ENCODE measurements at regions not wholly inside any gene's neighbourhood (a gene's known extent, or its start where the extent isn't known, plus 50 kb on each side); places are given as distances from the start of the nearest gene placed in this dataset.

- no peak for DNase-seq
- no peaks in the 10 kb centered on the region for H3K4me1 Mint-ChIP-seq
- H3K9me3 Mint-ChIP-seq = no peaks in the 10 kb centered on the region
- H3K27me3 Mint-ChIP-seq = peaks cover 2% of the 10 kb centered on the region
- H3K36me3 Mint-ChIP-seq (ENCODE audit: low read depth) = no peaks in the 10 kb centered on the region
- no peak overlapping the region for H3K27ac Mint-ChIP-seq
- no peak for ATAC-seq
- H3K4me3 Mint-ChIP-seq = no peak overlapping the region
Observed at GRCh38 chr3:88209356-88209755, 59.6 kb downstream of the C3orf38 start.

DNA sequence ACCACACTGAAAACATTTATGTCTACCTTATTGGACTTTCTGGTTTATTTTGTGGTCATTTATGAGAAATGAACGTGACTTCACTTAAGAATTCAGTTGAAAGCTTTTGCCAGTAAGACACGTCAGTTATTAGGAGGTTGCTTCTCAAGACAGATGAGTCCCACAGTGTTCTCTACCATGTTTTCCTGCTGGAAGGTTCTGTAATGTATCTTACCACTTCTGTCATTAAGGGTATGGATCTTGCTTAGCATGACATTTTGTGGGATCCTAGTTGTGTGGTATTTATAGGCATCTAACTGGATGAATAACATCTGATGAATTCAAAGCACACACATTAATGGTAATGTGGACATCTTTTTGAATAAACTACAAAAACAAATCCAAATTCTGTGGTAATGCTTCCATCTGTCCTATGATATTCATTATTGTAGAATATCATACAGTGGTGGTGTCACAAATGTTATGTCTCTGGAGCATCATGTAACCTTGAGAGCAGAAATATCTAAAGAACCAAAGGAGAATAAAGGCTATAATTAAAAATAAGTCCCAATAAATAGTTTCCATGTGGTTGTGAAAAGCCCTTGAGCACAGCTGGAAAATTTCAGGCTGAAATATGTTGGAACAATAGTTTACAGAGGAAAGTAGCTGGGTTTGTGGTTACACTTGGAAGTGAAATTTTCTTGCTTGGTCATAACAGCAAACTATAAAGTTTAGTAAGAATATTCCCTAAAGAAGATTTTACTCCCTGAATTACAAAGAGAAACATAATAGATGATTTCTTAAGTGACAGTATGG is 61.5 kb downstream of the C3orf38 start:
- no peak overlapping the region for H3K27ac Mint-ChIP-seq

GRCh38 chr3:88219138-88219792 is 69.5 kb downstream of the C3orf38 start:
- H3K4me1 Mint-ChIP-seq = peaks cover 1% of the 10 kb centered on the region
- no peak overlapping the region for H3K27ac Mint-ChIP-seq
- H3K9me3 Mint-ChIP-seq = no peaks in the 10 kb centered on the region
- DNase-seq = peak; percentile 6
- ATAC-seq = peak; percentile 65
- H3K27me3 Mint-ChIP-seq = peaks cover 5% of the 10 kb centered on the region
- H3K36me3 Mint-ChIP-seq (ENCODE audit: low read depth) = no peaks in the 10 kb centered on the region
- no peak overlapping the region for H3K4me3 Mint-ChIP-seq

More for the DNA sequence above, 61.5 kb downstream of the C3orf38 start:
- DNase-seq (no peak), ATAC-seq (no peak)
- H3K36me3 Mint-ChIP-seq (ENCODE audit: low read depth) = no peaks in the 10 kb centered on the region
- no peaks in the 10 kb centered on the region for H3K9me3 Mint-ChIP-seq
- H3K4me3 Mint-ChIP-seq = no peak overlapping the region
- no peaks in the 10 kb centered on the region for H3K4me1 Mint-ChIP-seq
- peaks cover 4% of the 10 kb centered on the region for H3K27me3 Mint-ChIP-seq

- H3K27ac Mint-ChIP-seq = no peak overlapping the region
- peaks cover 4% of the 10 kb centered on the region for H3K27me3 Mint-ChIP-seq
- no peaks in the 10 kb centered on the region for H3K36me3 Mint-ChIP-seq (ENCODE audit: low read depth)
- no peaks in the 10 kb centered on the region for H3K9me3 Mint-ChIP-seq
- H3K4me1 Mint-ChIP-seq = peaks cover 1% of the 10 kb centered on the region
- DNase-seq (no peak), ATAC-seq (no peak)
- no peak overlapping the region for H3K4me3 Mint-ChIP-seq
Observed at GRCh38 chr3:88220126-88220525, 70.4 kb downstream of the C3orf38 start.

DNA sequence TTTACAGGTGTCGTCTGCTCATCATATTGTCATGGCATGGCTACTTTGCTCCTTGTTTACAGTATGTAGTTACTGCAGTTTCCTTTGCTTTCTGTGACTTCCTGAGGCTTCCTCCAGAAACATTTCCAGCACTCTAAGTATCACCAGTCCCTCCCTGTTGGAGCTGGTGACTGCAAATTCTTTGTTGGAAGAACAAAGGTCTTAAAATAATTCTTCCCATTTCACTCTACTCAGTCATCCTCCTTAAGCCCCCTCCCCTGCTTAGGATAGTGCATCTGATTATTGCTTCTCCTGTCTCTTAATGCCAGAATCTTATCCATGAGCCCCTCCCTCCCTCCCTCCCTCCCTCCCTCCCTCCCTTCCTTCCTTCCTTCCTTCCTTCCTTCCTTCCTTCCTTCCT is 72.0 kb downstream of the C3orf38 start:
- Mint-ChIP-seq H3K9me3 (no peaks in the 10 kb centered on the region), H3K27me3 (peaks cover 3% of the 10 kb centered on the region), H3K4me3 (no peak overlapping the region), H3K36me3 (ENCODE audit: low read depth) (no peaks in the 10 kb centered on the region), H3K4me1 (peaks cover 1% of the 10 kb centered on the region), H3K27ac (no peak overlapping the region)
- ATAC-seq = no peak
- DNase-seq = no peak

GRCh38 chr3:88222343-88222742 is 72.6 kb downstream of the C3orf38 start:
- Mint-ChIP-seq H3K27me3 (peaks cover 3% of the 10 kb centered on the region), H3K36me3 (ENCODE audit: low read depth) (no peaks in the 10 kb centered on the region), H3K4me1 (peaks cover 1% of the 10 kb centered on the region), H3K9me3 (no peaks in the 10 kb centered on the region), H3K27ac (no peak overlapping the region), H3K4me3 (no peak overlapping the region)
- ATAC-seq (no peak), DNase-seq (no peak)

GRCh38 chr3:88225326-88226008 is 75.7 kb downstream of the C3orf38 start:
- DNase-seq (no peak), ATAC-seq (no peak)
- Mint-ChIP-seq H3K27me3 (peaks cover 6% of the 10 kb centered on the region), H3K27ac (no peak overlapping the region), H3K9me3 (no peaks in the 10 kb centered on the region), H3K4me3 (no peak overlapping the region), H3K36me3 (ENCODE audit: low read depth) (no peaks in the 10 kb centered on the region), H3K4me1 (peaks cover 1% of the 10 kb centered on the region)

DNA sequence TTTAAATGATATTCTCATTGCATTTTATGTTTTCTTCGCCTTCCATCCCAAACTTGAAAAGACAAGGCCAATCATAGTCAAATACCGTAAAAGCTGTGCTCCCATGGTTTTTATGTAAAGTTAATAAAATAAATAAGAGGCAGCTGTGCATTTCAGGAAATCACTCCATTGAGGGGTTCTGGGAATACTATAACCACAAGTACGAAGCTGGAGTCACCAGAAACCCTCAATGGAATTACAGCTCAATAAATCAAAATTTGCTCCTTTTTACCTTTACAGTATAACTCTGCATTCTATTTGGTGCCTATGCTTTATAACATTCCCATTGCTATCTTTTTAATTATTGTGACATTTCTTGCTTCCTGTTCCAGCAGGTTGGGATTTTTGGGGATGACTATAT is 77.2 kb downstream of the C3orf38 start:
- Mint-ChIP-seq H3K27me3 (peaks cover 8% of the 10 kb centered on the region), H3K9me3 (no peaks in the 10 kb centered on the region), H3K36me3 (ENCODE audit: low read depth) (no peaks in the 10 kb centered on the region), H3K4me1 (no peaks in the 10 kb centered on the region), H3K4me3 (no peak overlapping the region), H3K27ac (no peak overlapping the region)
- DNase-seq (no peak), ATAC-seq (no peak)

GRCh38 chr3:88230638-88231037 is 80.9 kb downstream of the C3orf38 start:
- no peaks in the 10 kb centered on the region for H3K36me3 Mint-ChIP-seq (ENCODE audit: low read depth)
- H3K9me3 Mint-ChIP-seq = no peaks in the 10 kb centered on the region
- no peak overlapping the region for H3K27ac Mint-ChIP-seq
- no peaks in the 10 kb centered on the region for H3K4me1 Mint-ChIP-seq
- H3K27me3 Mint-ChIP-seq = peaks cover 5% of the 10 kb centered on the region
- no peak for ATAC-seq
- H3K4me3 Mint-ChIP-seq = no peak overlapping the region
- DNase-seq = no peak

DNA sequence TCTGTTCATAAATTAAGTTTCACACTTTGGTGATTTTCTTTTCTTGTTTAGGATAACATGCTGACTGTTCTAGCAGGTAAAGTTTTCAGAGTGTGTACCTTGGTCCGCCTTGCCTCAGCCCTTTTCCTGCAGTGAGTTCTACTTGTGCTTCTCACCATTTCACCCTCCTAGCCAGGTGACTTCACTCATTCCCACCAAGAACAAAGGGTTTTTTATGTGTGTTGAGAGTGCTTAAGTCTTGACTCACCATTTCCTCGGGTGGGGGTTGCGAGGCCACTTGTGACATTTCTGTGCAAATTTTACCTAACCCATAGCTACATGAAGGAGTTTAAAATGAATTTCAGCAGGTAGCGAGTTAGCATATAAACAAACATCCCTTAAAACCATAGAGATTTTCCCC is 81.4 kb downstream of the C3orf38 start:
- H3K36me3 Mint-ChIP-seq (ENCODE audit: low read depth) = no peaks in the 10 kb centered on the region

GRCh38 chr3:88231632-88232031 is 81.9 kb downstream of the C3orf38 start:
- H3K27ac Mint-ChIP-seq = no peak overlapping the region
- no peaks in the 10 kb centered on the region for H3K9me3 Mint-ChIP-seq

More for the DNA sequence above, 81.4 kb downstream of the C3orf38 start:
- Mint-ChIP-seq H3K27me3 (peaks cover 5% of the 10 kb centered on the region), H3K9me3 (no peaks in the 10 kb centered on the region), H3K4me3 (no peak overlapping the region), H3K4me1 (no peaks in the 10 kb centered on the region), H3K27ac (no peak overlapping the region)
- no peak for DNase-seq
- ATAC-seq = no peak

DNA sequence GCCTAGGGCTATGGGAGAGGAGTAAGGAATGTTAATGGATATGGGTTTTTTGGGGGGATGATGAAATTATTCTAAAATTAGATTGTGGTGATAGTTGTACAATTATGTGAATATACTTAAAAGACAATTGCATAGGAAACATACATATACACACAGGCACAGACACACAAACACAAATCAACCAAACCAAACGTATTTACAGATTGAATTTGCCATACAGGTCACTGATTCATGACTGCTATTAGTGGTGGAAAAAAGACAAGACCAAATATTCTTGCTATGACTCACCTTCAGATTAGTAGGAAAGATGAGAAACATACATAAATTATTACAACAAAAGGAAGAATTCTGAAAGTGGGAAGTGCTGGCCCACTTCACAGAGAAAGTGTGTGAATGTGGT is 85.3 kb downstream of the C3orf38 start:
- no peaks in the 10 kb centered on the region for H3K36me3 Mint-ChIP-seq (ENCODE audit: low read depth)
- H3K4me1 Mint-ChIP-seq = no peaks in the 10 kb centered on the region
- ATAC-seq = no peak
- no peaks in the 10 kb centered on the region for H3K9me3 Mint-ChIP-seq
- no peak overlapping the region for H3K4me3 Mint-ChIP-seq
- DNase-seq = no peak
- H3K27me3 Mint-ChIP-seq = peaks cover 7% of the 10 kb centered on the region
- H3K27ac Mint-ChIP-seq = no peak overlapping the region

More at GRCh38 chr3:88231632-88232031, 81.9 kb downstream of the C3orf38 start:
- no peak for ATAC-seq
- no peak for DNase-seq
- Mint-ChIP-seq H3K4me1 (no peaks in the 10 kb centered on the region), H3K4me3 (no peak overlapping the region), H3K36me3 (ENCODE audit: low read depth) (no peaks in the 10 kb centered on the region), H3K27me3 (peaks cover 5% of the 10 kb centered on the region)

GRCh38 chr3:88239870-88240269 is 90.1 kb downstream of the C3orf38 start:
- peaks cover 10% of the 10 kb centered on the region for H3K9me3 Mint-ChIP-seq
- ATAC-seq = no peak
- DNase-seq = no peak
- peaks cover 3% of the 10 kb centered on the region for H3K27me3 Mint-ChIP-seq
- H3K4me1 Mint-ChIP-seq = no peaks in the 10 kb centered on the region
- no peaks in the 10 kb centered on the region for H3K36me3 Mint-ChIP-seq (ENCODE audit: low read depth)
- no peak overlapping the region for H3K4me3 Mint-ChIP-seq
- no peak overlapping the region for H3K27ac Mint-ChIP-seq

GRCh38 chr3:88248658-88249057 is 98.9 kb downstream of the C3orf38 start:
- no peaks in the 10 kb centered on the region for H3K36me3 Mint-ChIP-seq (ENCODE audit: low read depth)
- no peaks in the 10 kb centered on the region for H3K4me1 Mint-ChIP-seq
- no peak for ATAC-seq
- H3K9me3 Mint-ChIP-seq = peaks cover 7% of the 10 kb centered on the region
- H3K4me3 Mint-ChIP-seq = no peak overlapping the region
- no peak for DNase-seq
- peaks cover 2% of the 10 kb centered on the region for H3K27me3 Mint-ChIP-seq
- no peak overlapping the region for H3K27ac Mint-ChIP-seq

- no peak overlapping the region for H3K4me3 Mint-ChIP-seq
- no peak overlapping the region for H3K27ac Mint-ChIP-seq
- ATAC-seq = no peak
- H3K4me1 Mint-ChIP-seq = no peaks in the 10 kb centered on the region
- DNase-seq = no peak
- no peaks in the 10 kb centered on the region for H3K36me3 Mint-ChIP-seq (ENCODE audit: low read depth)
- no peaks in the 10 kb centered on the region for H3K9me3 Mint-ChIP-seq
- H3K27me3 Mint-ChIP-seq = no peaks in the 10 kb centered on the region
Observed at GRCh38 chr3:88259045-88259444, 109.3 kb downstream of the C3orf38 start.
